HG02884 (cell line): ENCODE measurements at regions not wholly inside any gene's neighbourhood (a gene's known extent, or its start where the extent isn't known, plus 50 kb on each side); places are given as distances from the start of the nearest gene placed in this dataset.

Experiments
- ATAC-seq: cut with Tn5 transposase; IDR thresholded peaks from one replicate; pipeline ENCODE4 v1.9.1; 2021; ENCODE audit warnings: mild to moderate bottlenecking, moderate library complexity; ENCODE audit not compliant: unreplicated experiment

GRCh38 chr7:52712938-52713337, 322.5 kb upstream of the POM121L12 start:
- ATAC-seq = no peak

GRCh38 chr7:52711951-52712350, 323.5 kb upstream of the POM121L12 start:
- no peak for ATAC-seq

- ATAC-seq = no peak
These were observed 326.6 kb upstream of the POM121L12 start for GRCh38 chr7:52708846-52709245.

- ATAC-seq = no peak
These were observed 329.7 kb upstream of the POM121L12 start for GRCh38 chr7:52705768-52706167.

GRCh38 chr7:52700349-52700748, 335.1 kb upstream of the POM121L12 start:
- ATAC-seq = no peak

GRCh38 chr7:52695973-52696595, 339.3 kb upstream of the POM121L12 start:
- ATAC-seq = no peak

- ATAC-seq = no peak
These were observed 344.2 kb upstream of the POM121L12 start for GRCh38 chr7:52691257-52691656.

GRCh38 chr7:52689912-52690311, 345.5 kb upstream of the POM121L12 start:
- no peak for ATAC-seq

- ATAC-seq = no peak
These were observed 350.1 kb upstream of the POM121L12 start for GRCh38 chr7:52685333-52685732.

- no peak for ATAC-seq
These were observed 351.0 kb upstream of the POM121L12 start for GRCh38 chr7:52684388-52684787.

- no peak for ATAC-seq
These were observed 352.4 kb upstream of the POM121L12 start for GRCh38 chr7:52682993-52683392.

- ATAC-seq = no peak
These were observed 364.7 kb upstream of the POM121L12 start for GRCh38 chr7:52670608-52671225.

GRCh38 chr7:52669031-52669430, 366.4 kb upstream of the POM121L12 start:
- ATAC-seq = no peak

- no peak for ATAC-seq
These were observed 367.0 kb upstream of the POM121L12 start for GRCh38 chr7:52668435-52668834.

- ATAC-seq = no peak
These were observed 376.3 kb upstream of the POM121L12 start for GRCh38 chr7:52659178-52659577.

GRCh38 chr7:52656098-52656497, 379.3 kb upstream of the POM121L12 start:
- ATAC-seq = no peak

GRCh38 chr7:52652621-52653020, 382.8 kb upstream of the POM121L12 start:
- ATAC-seq = no peak

- ATAC-seq = no peak
These were observed 386.6 kb upstream of the POM121L12 start for GRCh38 chr7:52648872-52649271.

- ATAC-seq = no peak
These were observed 388.4 kb upstream of the POM121L12 start for GRCh38 chr7:52647046-52647445.

GRCh38 chr7:52639981-52640380, 395.5 kb upstream of the POM121L12 start:
- no peak for ATAC-seq

- ATAC-seq = no peak
These were observed 396.3 kb upstream of the POM121L12 start for GRCh38 chr7:52639126-52639525.

GRCh38 chr7:52635021-52635420, 400.4 kb upstream of the POM121L12 start:
- no peak for ATAC-seq

GRCh38 chr7:52620849-52621248, 414.6 kb upstream of the POM121L12 start:
- ATAC-seq = no peak
